CD14-positive monocyte (primary cell): ENCODE measurements at regions not wholly inside any gene's neighbourhood (a gene's known extent, or its start where the extent isn't known, plus 50 kb on each side); places are given as distances from the start of the nearest gene placed in this dataset.

Source experiments
- DNase-seq, 3 donors: peaks; one replicate each; pipeline ENCODE4 v3.0.0-alpha.2; 2011 to 2022
- H2AFZ ChIP-seq: 2 replicates; pipeline ENCODE4 v1.6.0; 2012; ENCODE audit warnings: mild to moderate bottlenecking, low read depth, low read length, inconsistent platforms; ENCODE audit not compliant: insufficient read depth, poor library complexity, severe bottlenecking
- H3K27ac ChIP-seq, 2 donors: 1 replicate in 1 of 2; 2 replicates in 1 of 2; pipeline ENCODE4 v1.5.1; 2012 to 2013; ENCODE audit warnings: low read length in 2 of 2, control low read depth in 1 of 2, inconsistent platforms in 1 of 2, low read depth in 1 of 2, mild to moderate bottlenecking in 1 of 2
- H3K27me3 ChIP-seq, 2 donors: one replicate each; pipeline versions ENCODE4 v1.6.0 to v1.6.1; 2011 to 2013; ENCODE audit warnings: low read length in 2 of 2; ENCODE audit not compliant: control insufficient read depth in 2 of 2, insufficient read depth in 2 of 2
- H3K36me3 ChIP-seq, 2 donors: replicated peaks in 1 of 2; 1 replicate in 1 of 2; 2 replicates in 1 of 2; pipeline versions ENCODE4 v1.5.1 to v1.6.1; 2012 to 2013; ENCODE audit warnings: low read length in 2 of 2, control low read depth in 1 of 2, inconsistent platforms in 1 of 2, mild to moderate bottlenecking in 1 of 2; ENCODE audit not compliant: insufficient read depth in 2 of 2, control insufficient read depth in 1 of 2
- H3K4me1 ChIP-seq, 2 donors: 1 replicate in 1 of 2; 2 replicates in 1 of 2; pipeline versions ENCODE4 v1.5.1 to v1.6.1; 2012 to 2013; ENCODE audit warnings: low read length in 2 of 2, control low read depth in 1 of 2, inconsistent platforms in 1 of 2, mild to moderate bottlenecking in 1 of 2, moderate library complexity in 1 of 2; ENCODE audit not compliant: insufficient read depth in 2 of 2, control insufficient read depth in 1 of 2
- H3K4me2 ChIP-seq: replicated peaks from 2 replicates; pipeline ENCODE3; 2012; ENCODE audit warnings: low read length, moderate library complexity, mild to moderate bottlenecking; ENCODE audit not compliant: poor library complexity, severe bottlenecking; ENCODE audit errors: extremely low read depth
- H3K4me3 ChIP-seq, 3 experiments: fragments of 200-600 bp in 1 of 3; sonication (generic) in 1 of 3; replicated peaks in 1 of 3; 1 replicate in 2 of 3; 2 replicates in 1 of 3; pipeline ENCODE4 v1.5.1; 2011 to 2013; ENCODE audit warnings: low read length in 3 of 3, mild to moderate bottlenecking in 3 of 3, control low read depth in 2 of 3, low read depth in 2 of 3, inconsistent platforms in 1 of 3, moderate library complexity in 1 of 3
- H3K79me2 ChIP-seq: 2 replicates; pipeline ENCODE4 v1.6.0; 2012; ENCODE audit warnings: mild to moderate bottlenecking, control low read depth, inconsistent platforms, low read length, moderate library complexity; ENCODE audit not compliant: insufficient read depth
- H3K9ac ChIP-seq: 2 replicates; pipeline ENCODE4 v1.6.0; 2017; ENCODE audit warnings: low read length, mild to moderate bottlenecking; ENCODE audit not compliant: insufficient read depth, poor library complexity, severe bottlenecking
- H3K9me3 ChIP-seq, 2 donors: replicated peaks in 1 of 2; 1 replicate in 1 of 2; 2 replicates in 1 of 2; pipeline versions ENCODE4 v1.5.1 to v1.6.1; 2012 to 2013; ENCODE audit warnings: low read length in 2 of 2, control low read depth in 1 of 2; ENCODE audit not compliant: control insufficient read depth in 1 of 2, insufficient read depth in 1 of 2
- H4K20me1 ChIP-seq: 2 replicates; pipeline ENCODE4 v1.6.0; 2012; ENCODE audit warnings: mild to moderate bottlenecking, low read length, control low read depth, moderate library complexity; ENCODE audit not compliant: insufficient read depth
- H3K27ac Mint-ChIP-seq, 7 donors: one replicate each; pipeline ENCODE4 v1.8.0; 2020; ENCODE audit warnings: mild to moderate bottlenecking in 7 of 7, mixed read lengths in 7 of 7, moderate library complexity in 6 of 7, inconsistent platforms in 2 of 7
- H3K27me3 Mint-ChIP-seq, 3 donors: one replicate each; pipeline ENCODE4 v1.8.0; 2021 to 2022; ENCODE audit warnings: low read depth in 3 of 3, mild to moderate bottlenecking in 3 of 3, mixed read lengths in 3 of 3, moderate library complexity in 3 of 3, inconsistent platforms in 1 of 3
- H3K36me3 Mint-ChIP-seq, 2 donors: one replicate each; pipeline ENCODE4 v1.8.0; 2020; ENCODE audit warnings: mixed read lengths in 2 of 2, inconsistent platforms in 1 of 2, mild to moderate bottlenecking in 1 of 2
- H3K4me1 Mint-ChIP-seq: one replicate; pipeline ENCODE4 v1.8.0; 2020; ENCODE audit warnings: mild to moderate bottlenecking, mixed read lengths
- H3K4me3 Mint-ChIP-seq, 2 donors: one replicate each; pipeline ENCODE4 v1.8.0; 2020; ENCODE audit warnings: mild to moderate bottlenecking in 2 of 2, mixed read lengths in 2 of 2, moderate library complexity in 1 of 2
- H3K9me3 Mint-ChIP-seq, 7 donors: one replicate each; pipeline ENCODE4 v1.8.0; 2020 to 2022; ENCODE audit warnings: mixed read lengths in 7 of 7, mild to moderate bottlenecking in 6 of 7, moderate library complexity in 6 of 7, inconsistent platforms in 2 of 7
- WGBS: methylation state at CpG from one replicate; pipeline ENCODE4 v1.1.5; 2013; ENCODE audit warnings: missing lambda C conversion rate; ENCODE audit not compliant: insufficient coverage; 5-methylcytosine and 5-hydroxymethylcytosine counted together
- intact Hi-C, 2 donors: fragments of 100-400 bp; cut with micrococcal nuclease; formaldehyde crosslinking; loops; one replicate each; pipeline versions ENCODE4 v1.15.0 to v1.15.1; 2023
- TF ChIP-seq, protein P1 (sequence below): fragments of 200-600 bp; IDR thresholded peaks from one replicate; pipeline ENCODE4 v1.8.0; 2022; ENCODE audit warnings: antibody characterized with exemption, mild to moderate bottlenecking

DNA sequence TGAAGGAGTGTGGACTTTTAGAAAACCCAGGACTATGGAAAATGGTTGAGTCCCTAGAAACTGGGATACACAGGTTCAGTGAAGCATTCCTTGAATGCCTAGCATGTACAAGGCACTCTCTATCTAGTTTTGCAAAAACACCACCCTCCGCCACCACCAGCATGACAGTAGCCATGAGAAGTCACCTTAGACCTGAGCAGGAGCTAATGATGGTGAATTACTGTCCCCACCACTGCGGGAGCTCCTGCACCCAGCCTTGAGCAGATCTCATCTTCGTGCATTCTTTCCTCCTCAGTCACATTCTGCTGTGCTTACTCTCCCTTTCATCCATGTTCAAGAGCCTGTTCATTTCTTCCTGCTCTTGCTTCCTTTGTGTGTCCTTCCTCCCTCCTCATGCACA lies 86.2 kb upstream of the ZNF516 start:
- Histone ChIP-seq H3K9ac (no peak overlapping the region), H3K4me3 (no peak overlapping the region), H3K36me3 (no peaks in the 10 kb centered on the region), H3K27ac (no peak overlapping the region), H3K9me3 (no peaks in the 10 kb centered on the region), H4K20me1 (no peaks in the 10 kb centered on the region), H3K79me2 (no peaks in the 10 kb centered on the region), H3K4me2 (no peak overlapping the region), H2AFZ (no peak overlapping the region), H3K4me1 (peaks cover 26 to 32% of the 10 kb centered on the region in 2 donors), H3K27me3 (no peaks in the 10 kb centered on the region)
- no peak overlapping the region for H3K4me3 Mint-ChIP-seq
- peaks cover 0 to 2% (median 0%) of the 10 kb centered on the region in 7 donors for H3K9me3 Mint-ChIP-seq
- H3K27me3 Mint-ChIP-seq = peaks cover 0 to 12% (median 10%) of the 10 kb centered on the region in 3 donors
- TF ChIP-seq, protein P1, sequence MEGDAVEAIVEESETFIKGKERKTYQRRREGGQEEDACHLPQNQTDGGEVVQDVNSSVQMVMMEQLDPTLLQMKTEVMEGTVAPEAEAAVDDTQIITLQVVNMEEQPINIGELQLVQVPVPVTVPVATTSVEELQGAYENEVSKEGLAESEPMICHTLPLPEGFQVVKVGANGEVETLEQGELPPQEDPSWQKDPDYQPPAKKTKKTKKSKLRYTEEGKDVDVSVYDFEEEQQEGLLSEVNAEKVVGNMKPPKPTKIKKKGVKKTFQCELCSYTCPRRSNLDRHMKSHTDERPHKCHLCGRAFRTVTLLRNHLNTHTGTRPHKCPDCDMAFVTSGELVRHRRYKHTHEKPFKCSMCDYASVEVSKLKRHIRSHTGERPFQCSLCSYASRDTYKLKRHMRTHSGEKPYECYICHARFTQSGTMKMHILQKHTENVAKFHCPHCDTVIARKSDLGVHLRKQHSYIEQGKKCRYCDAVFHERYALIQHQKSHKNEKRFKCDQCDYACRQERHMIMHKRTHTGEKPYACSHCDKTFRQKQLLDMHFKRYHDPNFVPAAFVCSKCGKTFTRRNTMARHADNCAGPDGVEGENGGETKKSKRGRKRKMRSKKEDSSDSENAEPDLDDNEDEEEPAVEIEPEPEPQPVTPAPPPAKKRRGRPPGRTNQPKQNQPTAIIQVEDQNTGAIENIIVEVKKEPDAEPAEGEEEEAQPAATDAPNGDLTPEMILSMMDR = no peak
- no peak overlapping the region for H3K27ac Mint-ChIP-seq
- H3K4me1 Mint-ChIP-seq = peaks cover 37% of the 10 kb centered on the region
- no peaks in the 10 kb centered on the region for H3K36me3 Mint-ChIP-seq
- WGBS = 97% methylated on average over 3 of the region's 3 CpGs
- intact Hi-C loops = no loop called here
- DNase-seq = no peak

GRCh38 chr18:76580288-76580962 lies 85.4 kb upstream of the ZNF516 start:
- 95% methylated on average over 14 of the region's 17 CpGs for WGBS
- peaks cover 0 to 12% (median 9%) of the 10 kb centered on the region in 3 donors for H3K27me3 Mint-ChIP-seq
- H4K20me1 ChIP-seq = no peaks in the 10 kb centered on the region
- TF ChIP-seq, protein P1 = no peak
- intact Hi-C loops = no loop called here
- no peak overlapping the region for H3K9ac ChIP-seq
- H3K4me3 Mint-ChIP-seq = no peak overlapping the region
- no peaks in the 10 kb centered on the region for H3K36me3 Mint-ChIP-seq
- H2AFZ ChIP-seq = no peak overlapping the region
- H3K4me1 Mint-ChIP-seq = peaks cover 37% of the 10 kb centered on the region
- no peak overlapping the region for H3K4me2 ChIP-seq
- H3K4me3 ChIP-seq = no peak overlapping the region
- H3K27me3 ChIP-seq = no peaks in the 10 kb centered on the region
- H3K4me1 ChIP-seq = peaks cover 26 to 32% of the 10 kb centered on the region in 2 donors
- no peaks in the 10 kb centered on the region for H3K9me3 ChIP-seq
- H3K36me3 ChIP-seq = no peaks in the 10 kb centered on the region
- H3K9me3 Mint-ChIP-seq = peaks cover 0 to 5% (median 0%) of the 10 kb centered on the region in 7 donors
- H3K27ac ChIP-seq = no peak overlapping the region
- H3K79me2 ChIP-seq = no peaks in the 10 kb centered on the region
- no peak overlapping the region for H3K27ac Mint-ChIP-seq
- DNase-seq = no peak
